ENCODE measurements at regions not wholly inside any gene's neighbourhood (a gene's known extent, or its start where the extent isn't known, plus 50 kb on each side); places are given as distances from the start of the nearest gene placed in this dataset.

GRCh38 chr1:201645956-201646355, 107.0 kb downstream of the NAV1 start:
- TF ChIP-seq CTCF (IDR thresholded peaks at IDR 0.05): no peak
- TF ChIP-seq POLR2AphosphoS5 (IDR thresholded peaks at IDR 0.05; ENCODE audit: low read depth, low read length): no peak
